ENCODE measurements at regions not wholly inside any gene's neighbourhood (a gene's known extent, or its start where the extent isn't known, plus 50 kb on each side); places are given as distances from the start of the nearest gene placed in this dataset.

DNA sequence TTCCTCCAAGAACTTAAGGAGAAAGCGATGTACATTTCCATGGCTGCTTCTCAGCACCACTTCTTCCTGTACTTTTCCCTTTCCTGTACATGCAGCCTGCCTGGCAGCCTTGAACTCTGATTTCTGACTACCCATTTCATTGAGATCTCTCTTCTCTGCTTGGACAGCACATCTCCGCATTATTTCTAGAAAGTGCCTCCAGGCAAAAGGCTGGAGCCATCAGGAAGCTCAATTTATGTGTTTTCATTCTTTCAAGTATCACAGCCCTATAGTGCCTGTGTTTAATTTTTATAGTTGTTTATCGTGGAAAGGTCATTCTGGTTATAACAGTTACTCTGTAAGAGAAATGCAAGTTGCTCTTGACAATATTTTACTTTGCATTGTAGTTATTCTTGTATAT is 688.0 kb upstream of the ANKRD30A start:
- no peak for TF ChIP-seq CTCF (IDR thresholded peaks at IDR 0.05)
- no peak for TF ChIP-seq POLR2A (IDR thresholded peaks at IDR 0.05)
